ENCODE measurements at regions not wholly inside any gene's neighbourhood (a gene's known extent, or its start where the extent isn't known, plus 50 kb on each side); places are given as distances from the start of the nearest gene placed in this dataset.

- H3K27ac Mint-ChIP-seq: no peak overlapping the region
- no peaks in the 10 kb centered on the region for H3K36me3 Mint-ChIP-seq
- peaks cover 15% of the 10 kb centered on the region for H3K4me1 Mint-ChIP-seq
- H3K27me3 Mint-ChIP-seq (ENCODE audit: low read depth): no peaks in the 10 kb centered on the region
- DNase-seq (ENCODE audit: low spot score) (no peak), ATAC-seq (peak; percentile 62)
- no peak overlapping the region for H3K4me3 Mint-ChIP-seq
- POLR2A ChIA-PET: interaction anchor here (0.5 kb wide), 1 partner anchor 1386 kb away, joined by 3 read pairs; no protein-coding TSS in a partner anchor
- TF ChIP-seq USF1 (CRISPR knock-in tag; IDR thresholded peaks at IDR 0.05) (no peak), ARID4B (CRISPR knock-in tag; IDR thresholded peaks at IDR 0.05; ENCODE audit: borderline replicate concordance) (no peak), ZSCAN18 (CRISPR knock-in tag; IDR thresholded peaks at IDR 0.05) (no peak), NR3C1 (CRISPR knock-in tag; conservative IDR thresholded peaks at IDR 0.05; ENCODE audit: low read depth) (no peak), JAZF1 (CRISPR knock-in tag; IDR thresholded peaks at IDR 0.05) (no peak)
- CTCF ChIA-PET: interaction anchor here (1.1 to 1.2 kb wide), 2 partner anchors 8 to 60 kb away, joined by 3 to 4 read pairs; no protein-coding TSS in a partner anchor
- H3K9me3 Mint-ChIP-seq: no peaks in the 10 kb centered on the region
Measured at GRCh38 chr16:56005958-56006357, 130.8 kb upstream of the CES5A start.

GRCh38 chr16:55999683-56000082 lies 124.5 kb upstream of the CES5A start:
- ChIA-PET POLR2A (no interaction called here), CTCF (no interaction called here)
- ATAC-seq (no peak), DNase-seq (ENCODE audit: low spot score) (no peak)
- no peaks in the 10 kb centered on the region for H3K4me1 Mint-ChIP-seq
- peaks cover 34% of the 10 kb centered on the region for H3K9me3 Mint-ChIP-seq
- no peak for TF ChIP-seq ZNF138 (CRISPR knock-in tag; conservative IDR thresholded peaks at IDR 0.05)
- H3K36me3 Mint-ChIP-seq: peaks cover 8% of the 10 kb centered on the region
- H3K27ac Mint-ChIP-seq: no peak overlapping the region
- no peaks in the 10 kb centered on the region for H3K27me3 Mint-ChIP-seq (ENCODE audit: low read depth)
- no peak overlapping the region for H3K4me3 Mint-ChIP-seq

- H3K9me3 Mint-ChIP-seq: peaks cover 28% of the 10 kb centered on the region
- no peak overlapping the region for H3K27ac Mint-ChIP-seq
- H3K36me3 Mint-ChIP-seq: peaks cover 8% of the 10 kb centered on the region
- DNase-seq (ENCODE audit: low spot score) (no peak), ATAC-seq (no peak)
- CTCF ChIA-PET: no interaction called here
- POLR2A ChIA-PET: no interaction called here
- no peak overlapping the region for H3K4me3 Mint-ChIP-seq
- H3K27me3 Mint-ChIP-seq (ENCODE audit: low read depth): no peaks in the 10 kb centered on the region
- H3K4me1 Mint-ChIP-seq: no peaks in the 10 kb centered on the region
- TF ChIP-seq NFYB (CRISPR knock-in tag; conservative IDR thresholded peaks at IDR 0.05; ENCODE audit: low read depth): no peak
- no peak for TF ChIP-seq ZNF263 (CRISPR knock-in tag; IDR thresholded peaks at IDR 0.05; ENCODE audit: low read depth)
- TF ChIP-seq TEAD1 (CRISPR knock-in tag; IDR thresholded peaks at IDR 0.05): no peak
- TF ChIP-seq ZMAT4 (CRISPR knock-in tag; IDR thresholded peaks at IDR 0.05): no peak
- TF ChIP-seq NFE2L1 (CRISPR knock-in tag; IDR thresholded peaks at IDR 0.05): no peak
- no peak for TF ChIP-seq ESRRA (CRISPR knock-in tag; IDR thresholded peaks at IDR 0.05; ENCODE audit: borderline replicate concordance)
- no peak for TF ChIP-seq ATF1 (CRISPR knock-in tag; IDR thresholded peaks at IDR 0.05)
- no peak for TF ChIP-seq ZNF425 (CRISPR knock-in tag; conservative IDR thresholded peaks at IDR 0.05)
- TF ChIP-seq ZNF512 (CRISPR knock-in tag; IDR thresholded peaks at IDR 0.05; ENCODE audit: borderline replicate concordance): no peak
- TF ChIP-seq E2F4 (CRISPR knock-in tag; IDR thresholded peaks at IDR 0.05; ENCODE audit: borderline replicate concordance, low read depth): no peak
- no peak for TF ChIP-seq IRF1 (CRISPR knock-in tag; IDR thresholded peaks at IDR 0.05)
- TF ChIP-seq MXD4 (CRISPR knock-in tag; IDR thresholded peaks at IDR 0.05; ENCODE audit: borderline replicate concordance): no peak
- no peak for TF ChIP-seq CREB1 (CRISPR knock-in tag; IDR thresholded peaks at IDR 0.05)
Measured at GRCh38 chr16:55993088-55993487, 117.9 kb upstream of the CES5A start.
